ENCODE measurements at regions not wholly inside any gene's neighbourhood (a gene's known extent, or its start where the extent isn't known, plus 50 kb on each side); places are given as distances from the start of the nearest gene placed in this dataset.

- Histone ChIP-seq H3K27ac (no peak overlapping the region), H3K4me3 (no peak overlapping the region), H3K36me3 (ENCODE audit: insufficient read depth, low read length) (no peaks in the 10 kb centered on the region), H3K9me3 (ENCODE audit: low read depth, low read length) (no peaks in the 10 kb centered on the region), H3K9ac (ENCODE audit: insufficient read length) (no peak overlapping the region)
- TF ChIP-seq EZH2 (IDR thresholded peaks at IDR 0.05) = no peak
- no peak for TF ChIP-seq POLR2AphosphoS5 (IDR thresholded peaks at IDR 0.05; ENCODE audit: borderline replicate concordance, low read depth, low read length)
- DNase-seq (ENCODE audit: low read depth, low spot score) = no peak
Observed at GRCh38 chr16:52758473-52758855, 211.5 kb upstream of the TOX3 start.

GRCh38 chr16:52757746-52758472 lies 211.0 kb upstream of the TOX3 start:
- TF ChIP-seq EZH2 (IDR thresholded peaks at IDR 0.05) = no peak
- no peak for TF ChIP-seq FOXP2 (optimal IDR thresholded peaks at IDR 0.05; ENCODE audit: control extremely low read depth, extremely low read length, insufficient read depth)
- Histone ChIP-seq H3K9ac (ENCODE audit: insufficient read length) (no peak overlapping the region), H3K27ac (no peak overlapping the region), H3K36me3 (ENCODE audit: insufficient read depth, low read length) (no peaks in the 10 kb centered on the region), H3K4me3 (no peak overlapping the region), H3K9me3 (ENCODE audit: low read depth, low read length) (no peaks in the 10 kb centered on the region)
- DNase-seq (ENCODE audit: low read depth, low spot score) = no peak

DNA sequence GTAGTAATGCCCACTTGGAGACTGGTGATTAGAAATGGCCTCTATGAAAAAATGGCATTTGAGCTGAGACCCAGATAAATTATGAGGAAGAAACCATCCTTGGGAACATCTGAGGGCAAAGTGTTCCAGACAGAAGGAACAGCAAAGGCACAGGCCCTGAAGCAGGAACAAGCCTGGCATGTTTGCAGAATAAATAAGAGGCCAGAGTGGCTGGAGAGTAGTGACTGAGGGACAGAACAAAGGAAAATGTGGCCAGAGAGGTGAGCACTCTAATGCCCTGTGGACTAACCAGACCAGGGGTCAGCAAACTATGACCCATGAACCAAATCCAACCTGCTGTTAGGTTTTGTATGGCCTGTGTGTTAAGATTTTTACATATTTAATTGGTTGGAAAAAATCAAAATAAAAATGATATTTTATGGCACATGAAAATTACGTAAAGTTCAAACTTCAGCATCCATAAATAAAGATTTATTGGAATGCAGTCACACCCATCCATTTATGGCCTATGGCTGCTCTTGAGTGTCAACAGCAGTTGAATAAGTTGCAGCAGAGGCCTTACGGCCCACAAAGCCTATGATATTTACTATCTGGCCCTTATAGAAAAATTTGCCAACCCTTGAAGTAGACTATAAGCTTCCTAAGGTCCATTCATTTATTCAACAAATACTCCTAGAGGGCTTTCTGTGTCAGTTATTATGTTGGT lies 210.0 kb upstream of the TOX3 start:
- no peak for TF ChIP-seq FOXP2 (optimal IDR thresholded peaks at IDR 0.05; ENCODE audit: control extremely low read depth, extremely low read length, insufficient read depth)
- no peak for TF ChIP-seq EZH2 (IDR thresholded peaks at IDR 0.05)
- TF ChIP-seq POLR2AphosphoS5 (IDR thresholded peaks at IDR 0.05; ENCODE audit: borderline replicate concordance, low read depth, low read length) = no peak
- no peak overlapping the region for H3K27ac ChIP-seq
- H3K4me3 ChIP-seq = no peak overlapping the region
- DNase-seq (ENCODE audit: low read depth, low spot score) = no peak
- H3K36me3 ChIP-seq (ENCODE audit: insufficient read depth, low read length) = no peaks in the 10 kb centered on the region
- H3K9me3 ChIP-seq (ENCODE audit: low read depth, low read length) = no peaks in the 10 kb centered on the region
- no peak overlapping the region for H3K9ac ChIP-seq (ENCODE audit: insufficient read length)

- Histone ChIP-seq H3K27ac (no peak overlapping the region), H3K9ac (ENCODE audit: insufficient read length) (no peak overlapping the region), H3K4me3 (no peak overlapping the region), H3K36me3 (ENCODE audit: insufficient read depth, low read length) (no peaks in the 10 kb centered on the region), H3K9me3 (ENCODE audit: low read depth, low read length) (no peaks in the 10 kb centered on the region)
- DNase-seq (ENCODE audit: low read depth, low spot score) = no peak
- no peak for TF ChIP-seq POLR2AphosphoS5 (IDR thresholded peaks at IDR 0.05; ENCODE audit: borderline replicate concordance, low read depth, low read length)
- no peak for TF ChIP-seq FOXP2 (optimal IDR thresholded peaks at IDR 0.05; ENCODE audit: control extremely low read depth, extremely low read length, insufficient read depth)
- no peak for TF ChIP-seq EZH2 (IDR thresholded peaks at IDR 0.05)
Observed at GRCh38 chr16:52755396-52755795, 208.5 kb upstream of the TOX3 start.

DNA sequence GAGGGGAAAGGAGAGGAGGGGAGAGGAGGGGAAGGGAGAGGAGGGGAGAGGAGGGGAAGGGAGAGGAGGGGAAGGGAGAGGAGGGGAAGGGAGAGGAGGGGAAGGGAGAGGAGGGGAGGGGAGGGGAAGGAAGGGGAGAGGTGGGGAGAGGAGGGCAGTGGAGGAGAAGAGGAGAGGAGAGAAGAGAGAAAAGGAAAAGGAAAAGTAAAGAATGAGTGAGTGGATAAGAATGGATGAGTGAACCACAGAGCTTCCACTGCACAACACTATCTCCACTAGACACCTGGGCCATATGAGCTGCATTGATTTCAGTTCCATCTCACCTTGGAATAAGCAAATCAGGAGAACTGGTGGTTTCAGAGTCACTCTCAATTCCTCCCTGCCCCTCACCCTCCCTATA lies 204.1 kb upstream of the TOX3 start:
- no peaks in the 10 kb centered on the region for H3K9me3 ChIP-seq (ENCODE audit: low read depth, low read length)
- DNase-seq (ENCODE audit: low read depth, low spot score) = no peak
- no peak overlapping the region for H3K4me3 ChIP-seq
- no peak overlapping the region for H3K9ac ChIP-seq (ENCODE audit: insufficient read length)
- no peak for TF ChIP-seq POLR2AphosphoS5 (IDR thresholded peaks at IDR 0.05; ENCODE audit: borderline replicate concordance, low read depth, low read length)
- no peak for TF ChIP-seq FOXP2 (optimal IDR thresholded peaks at IDR 0.05; ENCODE audit: control extremely low read depth, extremely low read length, insufficient read depth)
- no peak for TF ChIP-seq EZH2 (IDR thresholded peaks at IDR 0.05)
- no peaks in the 10 kb centered on the region for H3K36me3 ChIP-seq (ENCODE audit: insufficient read depth, low read length)
- no peak overlapping the region for H3K27ac ChIP-seq

- H3K4me3 ChIP-seq = no peak overlapping the region
- no peak for DNase-seq (ENCODE audit: low read depth, low spot score)
- no peak overlapping the region for H3K9ac ChIP-seq (ENCODE audit: insufficient read length)
- no peaks in the 10 kb centered on the region for H3K36me3 ChIP-seq (ENCODE audit: insufficient read depth, low read length)
- no peak for TF ChIP-seq POLR2AphosphoS5 (IDR thresholded peaks at IDR 0.05; ENCODE audit: borderline replicate concordance, low read depth, low read length)
- TF ChIP-seq FOXP2 (optimal IDR thresholded peaks at IDR 0.05; ENCODE audit: control extremely low read depth, extremely low read length, insufficient read depth) = no peak
- TF ChIP-seq EZH2 (IDR thresholded peaks at IDR 0.05) = no peak
- no peak overlapping the region for H3K27ac ChIP-seq
- no peaks in the 10 kb centered on the region for H3K9me3 ChIP-seq (ENCODE audit: low read depth, low read length)
Observed at GRCh38 chr16:52748741-52749140, 201.8 kb upstream of the TOX3 start.

- Histone ChIP-seq H3K4me3 (no peak overlapping the region), H3K9me3 (ENCODE audit: low read depth, low read length) (no peaks in the 10 kb centered on the region), H3K9ac (ENCODE audit: insufficient read length) (no peak overlapping the region), H3K36me3 (ENCODE audit: insufficient read depth, low read length) (no peaks in the 10 kb centered on the region), H3K27ac (no peak overlapping the region)
- no peak for DNase-seq (ENCODE audit: low read depth, low spot score)
- TF ChIP-seq FOXP2 (optimal IDR thresholded peaks at IDR 0.05; ENCODE audit: control extremely low read depth, extremely low read length, insufficient read depth) (no peak), EZH2 (IDR thresholded peaks at IDR 0.05) (no peak), POLR2AphosphoS5 (IDR thresholded peaks at IDR 0.05; ENCODE audit: borderline replicate concordance, low read depth, low read length) (no peak)
Observed at GRCh38 chr16:52747088-52747595, 200.2 kb upstream of the TOX3 start.

DNA sequence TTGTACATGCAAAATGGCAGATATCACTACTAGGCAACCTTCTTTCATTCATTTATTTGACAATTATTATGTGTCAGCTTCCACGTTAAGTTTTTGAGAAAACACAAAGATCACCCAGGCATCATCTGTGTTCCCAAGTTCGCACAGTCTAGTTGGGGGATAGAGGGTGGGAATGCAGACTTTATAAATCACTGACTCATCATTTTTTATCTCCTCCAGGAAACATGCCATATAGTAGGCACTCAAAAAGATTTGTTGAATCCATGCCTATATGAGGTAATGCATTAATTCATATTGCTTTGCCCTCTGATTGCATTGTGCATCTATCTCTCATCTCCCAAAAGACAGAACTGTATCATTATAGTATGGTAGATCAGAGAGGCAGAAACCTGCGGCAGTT lies 196.8 kb upstream of the TOX3 start:
- Histone ChIP-seq H3K9me3 (ENCODE audit: low read depth, low read length) (no peaks in the 10 kb centered on the region), H3K36me3 (ENCODE audit: insufficient read depth, low read length) (no peaks in the 10 kb centered on the region), H3K4me3 (no peak overlapping the region), H3K9ac (ENCODE audit: insufficient read length) (no peak overlapping the region), H3K27ac (no peak overlapping the region)
- TF ChIP-seq EZH2 (IDR thresholded peaks at IDR 0.05) = no peak
- no peak for TF ChIP-seq FOXP2 (optimal IDR thresholded peaks at IDR 0.05; ENCODE audit: control extremely low read depth, extremely low read length, insufficient read depth)
- no peak for TF ChIP-seq POLR2AphosphoS5 (IDR thresholded peaks at IDR 0.05; ENCODE audit: borderline replicate concordance, low read depth, low read length)
- no peak for DNase-seq (ENCODE audit: low read depth, low spot score)
